ENCODE measurements at regions not wholly inside any gene's neighbourhood (a gene's known extent, or its start where the extent isn't known, plus 50 kb on each side); places are given as distances from the start of the nearest gene placed in this dataset.

- no peaks in the 10 kb centered on the region for H3K79me1 ChIP-seq (ENCODE audit: insufficient read depth, low read depth, low read length, poor library complexity, severe bottlenecking)
- Mint-ChIP-seq H3K36me3 (ENCODE audit: insufficient read depth in 1 of 3, low read depth in 3 of 3) (no peaks in the 10 kb centered on the region), H3K4me1 (peaks cover 25 to 31% of the 10 kb centered on the region in 2 experiments), H3K4me3 (peak overlapping the region in 1 of 2 experiments; percentile 27; a peak in 1 of 5 replicates), H3K27me3 (ENCODE audit: low read depth) (no peaks in the 10 kb centered on the region), H3K27ac (peak overlapping the region; percentile 12 to 53 (median 37); a peak in 4 of 7 replicates), H3K9me3 (no peaks in the 10 kb centered on the region; a peak in 1 of 5 replicates)
- no peak overlapping the region for H2BK120ac ChIP-seq (ENCODE audit: low read depth, low read length, poor library complexity, severe bottlenecking)
- no peak overlapping the region for H4K91ac ChIP-seq (ENCODE audit: insufficient read length, low read depth, low read length)
- no peak overlapping the region for H3K4ac ChIP-seq (ENCODE audit: low read depth, low read length)
- no peak for TF ChIP-seq CTCF (conservative IDR thresholded peaks at IDR 0.05)
- H3K14ac ChIP-seq (ENCODE audit: insufficient read depth, low read length): no peak overlapping the region
- H3T11ph ChIP-seq (ENCODE audit: low read length): no peak overlapping the region
- no peak overlapping the region for H2AK5ac ChIP-seq (ENCODE audit: insufficient read length, low read length)
- H2BK12ac ChIP-seq (ENCODE audit: insufficient read length, low read depth, low read length): no peak overlapping the region
- H4K8ac ChIP-seq (replicated peaks; ENCODE audit: insufficient read length, low read depth, low read length): no peak overlapping the region
- H3K79me2 ChIP-seq (ENCODE audit: insufficient read depth, low read length): no peaks in the 10 kb centered on the region
- H3K4me2 ChIP-seq (ENCODE audit: insufficient read depth, insufficient read length, low read length): no peak overlapping the region
- no peak overlapping the region for H2AFZ ChIP-seq (ENCODE audit: low read length)
- DNase-seq: no peak
- H2BK20ac ChIP-seq (ENCODE audit: low read depth, low read length, poor library complexity, severe bottlenecking): no peak overlapping the region
- no peaks in the 10 kb centered on the region for H3K9me3 ChIP-seq (ENCODE audit: control insufficient read depth, low read depth, low read length)
- no peak overlapping the region for H3K23ac ChIP-seq (ENCODE audit: insufficient read length, low read depth, low read length)
- H2BK5ac ChIP-seq (ENCODE audit: insufficient read length, low read length): no peak overlapping the region
- no peak overlapping the region for H2BK15ac ChIP-seq (ENCODE audit: low read depth, low read length)
- H3K18ac ChIP-seq (ENCODE audit: insufficient read length, low read depth, low read length): no peak overlapping the region
- H3K9ac ChIP-seq (ENCODE audit: extremely low read depth, insufficient read length, low read length): no peak overlapping the region
- WGBS (ENCODE audit: extremely low coverage, insufficient read length, low lambda C conversion rate): no CpG with 5 or more reads among the region's 3 CpGs
- no peak overlapping the region for H4K5ac ChIP-seq (ENCODE audit: insufficient read length, low read depth, low read length)
- peaks cover 7% of the 10 kb centered on the region; the same call in 1 of the 2 replicates for H3K4me1 ChIP-seq (ENCODE audit: insufficient read depth, low read length)
- no peaks in the 10 kb centered on the region for H3K27me3 ChIP-seq (ENCODE audit: insufficient read depth, low read length)
- H3K27ac ChIP-seq (ENCODE audit: insufficient read length, low read depth, low read length): no peak overlapping the region
- no peak overlapping the region for H3K56ac ChIP-seq (ENCODE audit: insufficient read length, low read depth, low read length)
- H3K23me2 ChIP-seq (ENCODE audit: insufficient read length, low read depth, low read length, poor library complexity, severe bottlenecking): no peaks in the 10 kb centered on the region
- H4K20me1 ChIP-seq (ENCODE audit: control insufficient read depth, insufficient read depth, insufficient read length): no peaks in the 10 kb centered on the region
Measured at GRCh38 chr5:30121043-30121442, 1072.4 kb upstream of the CDH6 start.

All from H9 (cell line).